DND-41 (cell line): ENCODE measurements at regions not wholly inside any gene's neighbourhood (a gene's known extent, or its start where the extent isn't known, plus 50 kb on each side); places are given as distances from the start of the nearest gene placed in this dataset.

Source experiments
- CTCF ChIP-seq: IDR thresholded peaks from 2 replicates; pipeline ENCODE4 v1.5.1; 2012; ENCODE audit warnings: borderline replicate concordance, low read length, moderate library complexity, mild to moderate bottlenecking; ENCODE audit not compliant: poor library complexity, severe bottlenecking; ENCODE audit errors: extremely low read depth
- EZH2 ChIP-seq: IDR thresholded peaks from 3 replicates; pipeline ENCODE4 v1.6.1; 2012; ENCODE audit warnings: borderline replicate concordance, low read depth, mild to moderate bottlenecking, moderate library complexity, low read length, inconsistent platforms; ENCODE audit not compliant: severe bottlenecking

GRCh38 chr13:87538366-87539052, 132.7 kb upstream of the SLITRK5 start:
- no peak for TF ChIP-seq CTCF
- no peak for TF ChIP-seq EZH2
